Spinal cord (tissue), 9 donors: ENCODE measurements at regions not wholly inside any gene's neighbourhood (a gene's known extent, or its start where the extent isn't known, plus 50 kb on each side); places are given as distances from the start of the nearest gene placed in this dataset.

Experiments used
- DNase-seq, 6 donors: peaks; one replicate each; pipeline versions ENCODE4 v3.0.0 to v3.0.0-alpha.2; 2013 to 2015; ENCODE audit warnings: low spot score in 6 of 6, low read depth in 4 of 6
- H3K27ac ChIP-seq: one replicate; pipeline ENCODE4 v1.5.1; 2013; ENCODE audit warnings: low read depth, low read length, control low read depth
- H3K27me3 ChIP-seq: one replicate; pipeline ENCODE4 v1.6.1; 2013; ENCODE audit warnings: low read length; ENCODE audit not compliant: control insufficient read depth, insufficient read depth
- H3K36me3 ChIP-seq: one replicate; pipeline ENCODE4 v1.6.1; 2013; ENCODE audit warnings: low read length; ENCODE audit not compliant: control insufficient read depth, insufficient read depth
- H3K4me1 ChIP-seq: one replicate; pipeline ENCODE4 v1.6.1; 2013; ENCODE audit warnings: low read length; ENCODE audit not compliant: control insufficient read depth, insufficient read depth
- H3K4me3 ChIP-seq: one replicate; pipeline ENCODE4 v1.5.1; 2013; ENCODE audit warnings: low read depth, low read length, control low read depth
- H3K9me3 ChIP-seq: one replicate; pipeline ENCODE4 v1.6.1; 2013; ENCODE audit warnings: low read length; ENCODE audit not compliant: control insufficient read depth, insufficient read depth
- WGBS: methylation state at CpG from one replicate; pipeline ENCODE4 v1.1.5; 2013; ENCODE audit warnings: missing lambda C conversion rate; ENCODE audit not compliant: insufficient coverage; 5-methylcytosine and 5-hydroxymethylcytosine counted together
- donor health status: healthy.

GRCh38 chr11:57081356-57081755 is 92.6 kb downstream of the OR5AK2 start:
- H3K36me3 ChIP-seq, result no peaks in the 10 kb centered on the region
- H3K4me1 ChIP-seq, result no peaks in the 10 kb centered on the region
- WGBS, result no CpG with 5 or more reads among the region's 1 CpG
- H3K4me3 ChIP-seq, result no peak overlapping the region
- no peak for DNase-seq
- no peaks in the 10 kb centered on the region for H3K27me3 ChIP-seq
- no peak overlapping the region for H3K27ac ChIP-seq
- H3K9me3 ChIP-seq, result no peaks in the 10 kb centered on the region

GRCh38 chr11:57082125-57082524 is 93.4 kb downstream of the OR5AK2 start:
- no peaks in the 10 kb centered on the region for H3K9me3 ChIP-seq
- DNase-seq, result no peak
- H3K4me1 ChIP-seq, result no peaks in the 10 kb centered on the region
- no peaks in the 10 kb centered on the region for H3K36me3 ChIP-seq
- WGBS, result no CpG with 5 or more reads among the region's 1 CpG
- H3K4me3 ChIP-seq, result no peak overlapping the region
- no peak overlapping the region for H3K27ac ChIP-seq
- H3K27me3 ChIP-seq, result no peaks in the 10 kb centered on the region

GRCh38 chr11:57083641-57084385 is 95.1 kb downstream of the OR5AK2 start:
- no peaks in the 10 kb centered on the region for H3K27me3 ChIP-seq
- no peak overlapping the region for H3K27ac ChIP-seq
- WGBS, result 93% methylated on average over 2 of the region's 2 CpGs
- DNase-seq, result no peak
- H3K9me3 ChIP-seq, result no peaks in the 10 kb centered on the region
- no peaks in the 10 kb centered on the region for H3K36me3 ChIP-seq
- no peak overlapping the region for H3K4me3 ChIP-seq
- no peaks in the 10 kb centered on the region for H3K4me1 ChIP-seq

GRCh38 chr11:57085611-57086010 is 96.1 kb upstream of the LRRC55 start:
- no CpG with 5 or more reads among the region's 1 CpG for WGBS
- H3K27ac ChIP-seq, result no peak overlapping the region
- H3K9me3 ChIP-seq, result no peaks in the 10 kb centered on the region
- H3K27me3 ChIP-seq, result no peaks in the 10 kb centered on the region
- DNase-seq, result peak in 2 of 6 donors; percentile 46 to 87
- H3K36me3 ChIP-seq, result no peaks in the 10 kb centered on the region
- H3K4me1 ChIP-seq, result no peaks in the 10 kb centered on the region
- H3K4me3 ChIP-seq, result no peak overlapping the region

- Histone ChIP-seq H3K4me3 (no peak overlapping the region), H3K27ac (no peak overlapping the region), H3K27me3 (no peaks in the 10 kb centered on the region), H3K9me3 (no peaks in the 10 kb centered on the region), H3K36me3 (no peaks in the 10 kb centered on the region), H3K4me1 (no peaks in the 10 kb centered on the region)
- DNase-seq, result peak in 2 of 6 donors; percentile 20 to 70
- WGBS, result no CpG with 5 or more reads among the region's 1 CpG
Observed at GRCh38 chr11:57087991-57088390, 93.8 kb upstream of the LRRC55 start.

GRCh38 chr11:57092028-57092698 is 89.6 kb upstream of the LRRC55 start:
- 90% methylated on average over 8 of the region's 9 CpGs for WGBS
- Histone ChIP-seq H3K9me3 (no peaks in the 10 kb centered on the region), H3K27me3 (no peaks in the 10 kb centered on the region)

GRCh38 chr11:57094181-57094935 is 87.4 kb upstream of the LRRC55 start:
- no peak overlapping the region for H3K27ac ChIP-seq
- H3K9me3 ChIP-seq, result no peaks in the 10 kb centered on the region
- no peaks in the 10 kb centered on the region for H3K4me1 ChIP-seq
- no peak overlapping the region for H3K4me3 ChIP-seq
- no peaks in the 10 kb centered on the region for H3K36me3 ChIP-seq
- DNase-seq, result peak in 1 of 6 donors; percentile 90
- no CpG with 5 or more reads among the region's 1 CpG for WGBS
- no peaks in the 10 kb centered on the region for H3K27me3 ChIP-seq

More at GRCh38 chr11:57092028-57092698, 89.6 kb upstream of the LRRC55 start:
- Histone ChIP-seq H3K4me1 (no peaks in the 10 kb centered on the region), H3K4me3 (no peak overlapping the region), H3K36me3 (no peaks in the 10 kb centered on the region), H3K27ac (no peak overlapping the region)
- DNase-seq, result no peak

- Histone ChIP-seq H3K27ac (no peak overlapping the region), H3K27me3 (no peaks in the 10 kb centered on the region)
- WGBS, result no CpG with 5 or more reads among the region's 3 CpGs
Observed at GRCh38 chr11:57095417-57095816, 86.3 kb upstream of the LRRC55 start.

GRCh38 chr11:57095896-57096295 is 85.9 kb upstream of the LRRC55 start:
- H3K27me3 ChIP-seq, result no peaks in the 10 kb centered on the region
- DNase-seq, result no peak
- no peak overlapping the region for H3K27ac ChIP-seq
- no peaks in the 10 kb centered on the region for H3K36me3 ChIP-seq
- no peaks in the 10 kb centered on the region for H3K4me1 ChIP-seq
- no CpG with 5 or more reads among the region's 3 CpGs for WGBS
- H3K4me3 ChIP-seq, result no peak overlapping the region
- no peaks in the 10 kb centered on the region for H3K9me3 ChIP-seq

More at GRCh38 chr11:57095417-57095816, 86.3 kb upstream of the LRRC55 start:
- Histone ChIP-seq H3K4me3 (no peak overlapping the region), H3K9me3 (no peaks in the 10 kb centered on the region), H3K4me1 (no peaks in the 10 kb centered on the region), H3K36me3 (no peaks in the 10 kb centered on the region)
- no peak for DNase-seq
